ENCODE measurements at regions not wholly inside any gene's neighbourhood (a gene's known extent, or its start where the extent isn't known, plus 50 kb on each side); places are given as distances from the start of the nearest gene placed in this dataset.

DNA sequence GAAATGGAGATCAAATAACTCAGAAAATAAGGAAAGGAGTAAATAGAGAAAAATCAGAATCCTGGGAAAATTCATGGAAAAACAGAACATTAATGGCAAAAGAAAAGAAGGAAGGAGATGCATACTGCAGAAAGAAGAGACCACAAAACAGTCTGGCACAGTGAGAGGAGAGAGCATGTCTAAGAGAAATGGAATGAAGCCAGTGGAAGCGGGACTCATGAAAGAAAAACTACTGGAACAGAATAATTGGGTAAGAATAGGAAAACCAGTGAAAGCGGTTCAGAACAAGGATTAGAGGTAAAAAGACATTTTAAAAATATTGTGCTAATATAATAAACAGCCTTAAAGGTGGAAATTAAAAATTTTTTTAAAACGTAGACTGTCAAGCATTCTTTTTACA lies 93.6 kb upstream of the GREM2 start:
- DNase-seq, result no peak
- Histone ChIP-seq H3K27ac (no peak overlapping the region), H3K4me1 (no peaks in the 10 kb centered on the region), H3K27me3 (no peaks in the 10 kb centered on the region), H3K36me3 (no peaks in the 10 kb centered on the region), H3K4me3 (no peak overlapping the region), H3K9me3 (no peaks in the 10 kb centered on the region)
- TF ChIP-seq, protein P1, sequence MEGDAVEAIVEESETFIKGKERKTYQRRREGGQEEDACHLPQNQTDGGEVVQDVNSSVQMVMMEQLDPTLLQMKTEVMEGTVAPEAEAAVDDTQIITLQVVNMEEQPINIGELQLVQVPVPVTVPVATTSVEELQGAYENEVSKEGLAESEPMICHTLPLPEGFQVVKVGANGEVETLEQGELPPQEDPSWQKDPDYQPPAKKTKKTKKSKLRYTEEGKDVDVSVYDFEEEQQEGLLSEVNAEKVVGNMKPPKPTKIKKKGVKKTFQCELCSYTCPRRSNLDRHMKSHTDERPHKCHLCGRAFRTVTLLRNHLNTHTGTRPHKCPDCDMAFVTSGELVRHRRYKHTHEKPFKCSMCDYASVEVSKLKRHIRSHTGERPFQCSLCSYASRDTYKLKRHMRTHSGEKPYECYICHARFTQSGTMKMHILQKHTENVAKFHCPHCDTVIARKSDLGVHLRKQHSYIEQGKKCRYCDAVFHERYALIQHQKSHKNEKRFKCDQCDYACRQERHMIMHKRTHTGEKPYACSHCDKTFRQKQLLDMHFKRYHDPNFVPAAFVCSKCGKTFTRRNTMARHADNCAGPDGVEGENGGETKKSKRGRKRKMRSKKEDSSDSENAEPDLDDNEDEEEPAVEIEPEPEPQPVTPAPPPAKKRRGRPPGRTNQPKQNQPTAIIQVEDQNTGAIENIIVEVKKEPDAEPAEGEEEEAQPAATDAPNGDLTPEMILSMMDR (IDR thresholded peaks at IDR 0.05), result no peak
- no peak for TF ChIP-seq EP300 (IDR thresholded peaks at IDR 0.05; ENCODE audit: low read depth)
- no peak for TF ChIP-seq POLR2A (IDR thresholded peaks at IDR 0.05)
- no peak for TF ChIP-seq POLR2AphosphoS5 (IDR thresholded peaks at IDR 0.05)
- 62 to 64% methylated on average over 3 of the region's 3 CpGs for whole genome bisulfite sequencing, 2 donors (ENCODE audit: low coverage in 1 of 2)
- in situ Hi-C loops (cut with MboI; ENCODE audit: low pct_ligation_motif_present in 1 of 4, low pct_unique_long_range_greater_than_20kb in 1 of 4, low sequenced_read_pairs in 3 of 4), result no loop called here
- intact Hi-C loops (cut with DNase I; ENCODE audit: low total_unique reads), result no loop called here

GRCh38 chr1:240701412-240701811 lies 89.5 kb upstream of the GREM2 start:
- TF ChIP-seq POLR2AphosphoS5 (IDR thresholded peaks at IDR 0.05) (no peak), EP300 (IDR thresholded peaks at IDR 0.05; ENCODE audit: low read depth) (no peak)
- TF ChIP-seq, protein P1 (IDR thresholded peaks at IDR 0.05), result no peak
- Histone ChIP-seq H3K4me3 (no peak overlapping the region), H3K27ac (no peak overlapping the region), H3K36me3 (no peaks in the 10 kb centered on the region), H3K4me1 (no peaks in the 10 kb centered on the region), H3K9me3 (no peaks in the 10 kb centered on the region), H3K27me3 (no peaks in the 10 kb centered on the region)
- no peak for DNase-seq
- WGBS, 2 donors (ENCODE audit: low coverage in 1 of 2), result 62 to 67% methylated on average over 1 to 5 of the region's 5 CpGs
- intact Hi-C loops (cut with DNase I; ENCODE audit: low total_unique reads) (no loop called here), in situ Hi-C loops (cut with MboI; ENCODE audit: low pct_ligation_motif_present in 1 of 4, low pct_unique_long_range_greater_than_20kb in 1 of 4, low sequenced_read_pairs in 3 of 4) (no loop called here)

DNA sequence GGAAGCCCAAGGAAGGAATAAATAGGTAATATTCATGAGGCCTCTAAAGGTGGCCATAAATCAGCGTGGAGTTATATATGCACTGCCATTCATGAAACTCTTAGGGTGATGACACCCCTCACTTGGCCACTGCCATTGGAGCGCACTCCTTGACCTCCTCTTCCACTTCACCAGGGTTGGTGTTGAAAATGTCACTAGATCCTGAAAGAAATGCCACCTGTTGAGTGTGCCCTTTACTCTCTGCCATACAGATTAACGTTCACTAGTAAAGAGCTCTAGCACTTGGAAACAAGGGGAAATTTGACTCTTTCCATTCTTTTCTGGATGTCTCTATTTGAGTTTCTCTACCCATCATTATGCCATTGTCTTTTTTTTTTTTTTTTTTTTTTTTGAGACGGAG lies 83.5 kb upstream of the GREM2 start:
- TF ChIP-seq POLR2A (IDR thresholded peaks at IDR 0.05) (no peak), EP300 (IDR thresholded peaks at IDR 0.05; ENCODE audit: low read depth) (no peak), POLR2AphosphoS5 (IDR thresholded peaks at IDR 0.05) (no peak)
- TF ChIP-seq, protein P1 (IDR thresholded peaks at IDR 0.05), result no peak
- intact Hi-C loops (cut with DNase I; ENCODE audit: low total_unique reads), result no loop called here
- WGBS, 2 donors (ENCODE audit: low coverage in 1 of 2), result 86 to 89% methylated on average over 1 to 4 of the region's 4 CpGs
- Histone ChIP-seq H3K36me3 (no peaks in the 10 kb centered on the region), H3K9me3 (no peaks in the 10 kb centered on the region), H3K27ac (no peak overlapping the region), H3K4me1 (peaks cover 0 to 4% (median 0%) of the 10 kb centered on the region in 4 donors), H3K27me3 (no peaks in the 10 kb centered on the region), H3K4me3 (no peak overlapping the region)
- in situ Hi-C loops (cut with MboI; ENCODE audit: low pct_ligation_motif_present in 1 of 4, low pct_unique_long_range_greater_than_20kb in 1 of 4, low sequenced_read_pairs in 3 of 4), result loop anchor here in 2 of 4 donors (25.0 kb wide), 1 partner anchor 508 kb away; no protein-coding TSS in a partner anchor
- DNase-seq, result no peak

DNA sequence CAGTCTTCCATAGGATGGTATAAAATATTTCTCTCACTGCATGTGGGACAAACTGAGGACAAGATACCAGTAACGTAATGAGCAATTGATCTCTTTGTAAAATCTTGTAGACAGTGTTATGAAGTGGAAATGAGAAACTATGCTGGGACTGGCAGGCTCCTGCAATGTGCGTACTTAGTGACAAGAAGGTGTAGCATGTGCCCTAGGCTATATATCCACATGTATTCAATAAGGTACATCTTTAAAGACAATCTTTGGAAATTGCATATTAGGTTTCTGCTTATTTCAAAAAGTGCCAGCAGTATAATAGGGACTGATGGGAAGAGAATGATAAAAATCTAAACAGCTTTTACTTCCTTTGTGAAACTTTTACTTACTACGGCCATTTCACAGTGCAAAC lies 81.9 kb upstream of the GREM2 start:
- H3K4me3 ChIP-seq, result no peak overlapping the region
- no peak for DNase-seq
- in situ Hi-C loops (cut with MboI; ENCODE audit: low pct_ligation_motif_present in 1 of 4, low pct_unique_long_range_greater_than_20kb in 1 of 4, low sequenced_read_pairs in 3 of 4), result loop anchor here in 2 of 4 donors (25.0 kb wide), 1 partner anchor 507 kb away; no protein-coding TSS in a partner anchor
- H3K9me3 ChIP-seq, result no peaks in the 10 kb centered on the region
- H3K36me3 ChIP-seq, result no peaks in the 10 kb centered on the region
- H3K27ac ChIP-seq, result peak overlapping the region; percentile 10 to 45 (median 39)
- intact Hi-C loops (cut with DNase I; ENCODE audit: low total_unique reads), result no loop called here
- no peaks in the 10 kb centered on the region for H3K27me3 ChIP-seq
- 63 to 68% methylated on average over 3 of the region's 3 CpGs for WGBS, 2 donors (ENCODE audit: low coverage in 1 of 2)
- no peak for TF ChIP-seq EP300 (IDR thresholded peaks at IDR 0.05; ENCODE audit: low read depth)
- no peak for TF ChIP-seq POLR2AphosphoS5 (IDR thresholded peaks at IDR 0.05)
- no peak for TF ChIP-seq POLR2A (IDR thresholded peaks at IDR 0.05)
- TF ChIP-seq, protein P1 (IDR thresholded peaks at IDR 0.05), result no peak
- peaks cover 0 to 4% (median 0%) of the 10 kb centered on the region in 4 donors for H3K4me1 ChIP-seq
